ENCODE measurements at regions not wholly inside any gene's neighbourhood (a gene's known extent, or its start where the extent isn't known, plus 50 kb on each side); places are given as distances from the start of the nearest gene placed in this dataset.

DNA sequence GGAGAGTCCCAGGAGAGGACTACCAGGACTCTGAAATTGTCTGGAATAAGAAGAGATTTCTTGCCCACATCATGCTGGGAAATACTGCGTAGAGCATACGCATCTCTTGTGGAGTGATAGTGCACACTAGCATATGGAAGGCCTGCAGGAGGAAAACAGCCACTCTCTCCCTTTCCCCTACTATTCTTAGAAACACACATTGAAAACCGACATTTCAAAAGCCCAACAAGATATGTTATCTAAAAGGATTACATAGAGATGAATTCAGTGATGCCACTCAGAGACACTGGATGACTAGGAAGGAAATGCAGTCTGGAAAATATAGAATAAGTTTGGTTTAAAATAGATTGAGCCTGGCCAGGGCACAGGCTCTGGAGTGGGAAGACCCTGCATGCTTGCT lies 388.7 kb upstream of the NBEA start:
- DNase-seq (ENCODE audit: low read depth) = no peak

- no peak for DNase-seq (ENCODE audit: low read depth)
Observed at GRCh38 chr13:34555988-34556387, 386.1 kb upstream of the NBEA start.

DNA sequence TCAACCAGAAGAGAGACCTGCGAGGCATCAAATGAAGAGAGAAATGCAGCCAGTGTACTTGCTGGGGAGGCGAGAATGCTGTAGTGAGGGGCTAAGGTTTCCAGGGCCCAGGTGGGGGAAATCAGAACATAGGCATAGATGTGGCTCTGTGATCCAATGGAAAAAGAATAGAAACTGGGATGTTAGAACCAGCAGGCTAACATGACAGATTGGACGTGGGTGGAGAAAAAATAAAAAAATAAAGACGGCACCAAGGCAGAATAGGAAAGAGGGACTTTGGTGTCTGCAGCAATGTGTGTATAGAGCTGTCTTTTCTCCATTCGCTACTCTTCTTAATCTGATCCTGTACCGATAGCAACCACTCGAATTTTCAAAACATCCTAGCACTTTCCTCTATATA lies 381.0 kb upstream of the NBEA start:
- DNase-seq (ENCODE audit: low read depth) = no peak

DNA sequence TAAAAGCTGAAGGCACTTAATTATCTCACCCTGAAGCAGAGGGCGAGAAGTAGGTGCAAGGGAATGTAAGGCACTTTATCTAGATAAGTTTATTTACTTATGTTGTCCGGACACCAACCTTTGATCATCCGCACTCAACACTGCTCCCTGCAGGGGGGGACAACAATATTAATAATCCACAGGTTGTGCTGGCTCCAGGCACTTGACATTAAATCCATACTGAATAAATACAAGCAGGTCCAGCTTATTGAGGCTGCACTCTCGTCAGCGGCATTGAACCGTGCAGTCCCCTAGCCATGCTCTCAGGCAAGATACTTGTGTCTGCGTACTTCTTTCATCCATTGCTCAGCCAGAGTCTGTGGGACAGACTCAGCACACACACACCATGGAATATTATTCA lies 374.5 kb upstream of the NBEA start:
- DNase-seq (ENCODE audit: low read depth) = no peak

DNA sequence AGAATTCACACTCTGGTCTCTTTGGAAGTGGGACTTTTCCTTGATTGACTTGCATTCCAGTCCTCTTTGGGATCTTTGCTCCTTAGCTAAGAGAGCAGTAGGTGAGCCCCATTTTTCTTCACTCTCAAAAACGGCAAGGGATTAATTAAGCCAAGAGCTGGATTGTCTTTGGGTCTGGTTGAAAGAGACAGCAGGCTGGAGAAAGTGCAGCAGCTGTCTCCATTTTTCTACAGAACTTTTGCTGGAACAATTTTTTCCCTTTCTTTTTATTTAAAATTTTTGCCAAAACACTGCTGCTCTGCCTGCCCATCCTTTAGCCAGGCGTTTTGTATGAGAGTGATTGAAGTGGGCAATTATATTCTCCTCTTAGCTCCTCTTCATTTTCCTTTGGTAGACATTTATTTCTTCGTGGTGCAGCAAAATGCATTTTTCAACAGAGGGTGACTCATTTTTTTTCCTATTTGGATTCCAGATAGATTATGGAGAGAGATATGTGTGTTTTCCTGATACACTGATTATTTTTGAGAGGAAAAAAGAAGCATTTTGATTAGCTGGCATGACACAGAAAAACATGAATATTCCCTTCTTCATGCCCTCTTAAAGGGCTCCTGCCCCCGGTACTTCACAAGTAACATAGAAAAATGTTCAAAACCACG lies 371.2 kb upstream of the NBEA start:
- no peak for DNase-seq (ENCODE audit: low read depth)

DNA sequence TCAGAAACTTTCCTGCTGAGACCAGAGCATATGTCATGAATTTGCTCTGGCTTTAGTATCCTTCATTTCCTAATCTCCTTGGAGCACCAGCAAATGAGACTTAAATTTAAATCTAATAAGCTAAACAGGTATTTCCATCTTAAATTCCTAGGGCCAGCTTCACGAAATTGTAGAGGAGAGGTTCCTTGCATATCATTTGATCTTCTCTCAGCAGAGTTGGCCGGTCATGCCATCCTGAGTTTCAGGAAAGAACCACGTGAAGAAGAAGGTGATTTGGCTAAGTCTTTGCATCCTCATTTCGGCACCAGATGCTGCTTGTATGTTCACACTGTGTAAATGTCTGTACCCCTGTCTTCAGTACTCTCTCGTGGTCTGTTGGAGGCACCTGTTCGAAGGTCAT lies 370.4 kb upstream of the NBEA start:
- no peak for DNase-seq (ENCODE audit: low read depth)

DNA sequence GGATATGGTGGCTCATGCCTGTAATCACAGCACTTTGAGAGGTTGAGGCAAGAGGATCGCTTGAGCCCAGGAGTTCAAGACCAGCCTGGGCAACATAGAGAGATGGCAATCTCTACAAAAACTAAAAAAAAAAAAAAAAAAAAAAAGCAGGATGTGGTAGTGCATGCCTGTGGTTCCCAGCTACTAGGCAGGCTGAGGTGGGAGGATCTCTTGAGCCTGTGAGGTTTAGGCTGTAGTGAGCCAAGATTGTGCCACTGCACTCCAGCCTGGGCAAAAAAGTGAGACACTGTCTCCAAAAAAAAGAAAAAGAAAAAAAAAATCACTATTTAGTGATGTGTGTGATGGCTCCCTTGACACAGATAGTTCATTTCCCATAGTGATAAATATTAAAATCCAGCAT lies 365.0 kb upstream of the NBEA start:
- no peak for DNase-seq (ENCODE audit: low read depth)

DNA sequence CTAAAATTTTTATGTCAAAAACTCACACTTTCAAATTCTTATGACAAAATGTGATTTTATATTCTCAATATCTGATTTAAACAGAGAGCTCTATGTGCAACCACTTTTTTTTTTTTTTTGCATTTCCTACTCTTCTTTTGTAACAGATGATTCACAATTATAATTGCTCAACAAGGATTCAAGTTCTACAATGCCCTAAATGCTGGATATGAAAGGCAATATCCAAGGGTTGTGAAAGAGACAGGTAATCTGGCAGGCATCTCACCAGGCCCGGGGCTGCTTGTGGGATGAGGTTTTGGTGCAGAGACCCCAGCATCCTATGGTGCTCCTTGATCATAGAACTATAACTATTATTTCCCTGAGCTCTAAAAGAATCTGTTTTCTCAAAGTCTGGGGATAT lies 363.6 kb upstream of the NBEA start:
- no peak for DNase-seq (ENCODE audit: low read depth)

DNA sequence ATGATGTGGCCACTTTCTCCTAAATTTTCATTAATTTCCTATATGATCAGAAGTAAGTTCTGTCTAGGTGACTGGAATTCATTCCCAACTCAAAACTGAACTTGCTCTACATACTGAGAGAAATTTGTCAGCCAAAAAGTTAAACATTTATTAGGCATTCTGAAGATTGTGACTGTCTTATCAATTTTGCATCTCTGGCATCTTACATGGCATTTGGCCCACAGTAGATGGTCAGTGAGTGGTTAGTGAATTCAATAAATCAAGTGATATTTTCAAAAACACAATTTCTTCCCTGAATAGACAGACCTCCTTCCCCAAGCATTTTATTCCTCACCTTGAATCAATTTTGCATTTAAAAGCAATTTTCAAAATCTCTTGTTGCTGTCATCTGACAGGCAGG lies 363.2 kb upstream of the NBEA start:
- no peak for DNase-seq (ENCODE audit: low read depth)

- no peak for DNase-seq (ENCODE audit: low read depth)
Observed at GRCh38 chr13:34583181-34583580, 358.9 kb upstream of the NBEA start.

DNA sequence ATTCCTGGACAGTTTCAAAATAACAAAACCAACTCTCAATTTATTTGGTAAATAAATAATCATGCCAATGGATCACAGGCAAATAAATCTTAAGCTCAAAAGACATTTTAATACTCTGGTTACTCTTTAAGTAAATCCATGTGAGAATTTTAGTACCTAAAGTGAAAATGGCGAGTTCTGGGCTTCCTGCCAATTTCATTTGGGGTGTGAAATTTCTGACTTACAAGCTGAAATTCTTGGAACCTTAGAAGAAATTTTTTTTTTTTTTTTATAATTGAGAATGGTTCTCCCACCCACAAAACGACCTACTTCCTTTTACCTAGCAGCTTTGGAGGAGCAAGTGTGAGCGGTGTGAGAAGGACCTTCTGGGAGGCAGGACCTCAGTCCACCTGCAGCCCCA lies 354.5 kb upstream of the NBEA start:
- no peak for DNase-seq (ENCODE audit: low read depth)

- DNase-seq (ENCODE audit: low read depth) = no peak
Observed at GRCh38 chr13:34588362-34588761, 353.7 kb upstream of the NBEA start.

- DNase-seq (ENCODE audit: low read depth) = no peak
Observed at GRCh38 chr13:34589581-34589980, 352.5 kb upstream of the NBEA start.

DNA sequence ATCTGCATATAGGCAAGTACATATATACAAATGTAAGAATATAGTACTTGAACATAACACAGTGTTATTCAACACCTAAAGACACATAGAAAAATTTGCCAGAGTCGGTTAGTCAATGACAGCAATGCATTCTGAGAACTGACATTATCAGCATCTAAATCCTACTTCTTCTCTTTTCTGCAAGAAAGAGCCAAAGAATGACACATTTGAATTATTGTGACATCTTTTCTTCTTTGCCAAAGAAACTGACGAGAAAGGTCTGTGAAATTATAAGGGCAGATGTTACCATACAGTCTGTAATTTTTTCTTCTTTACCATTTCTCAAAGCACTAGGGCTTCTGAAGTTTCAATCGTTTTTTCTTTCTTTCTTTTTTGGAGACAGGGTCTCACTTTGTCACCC lies 350.9 kb upstream of the NBEA start:
- DNase-seq (ENCODE audit: low read depth) = no peak

- DNase-seq (ENCODE audit: low read depth) = no peak
Observed at GRCh38 chr13:34591900-34592529, 350.1 kb upstream of the NBEA start.

- no peak for DNase-seq (ENCODE audit: low read depth)
Observed at GRCh38 chr13:34593658-34594057, 348.4 kb upstream of the NBEA start.

GRCh38 chr13:34594507-34594906 lies 347.6 kb upstream of the NBEA start:
- DNase-seq (ENCODE audit: low read depth) = no peak

DNA sequence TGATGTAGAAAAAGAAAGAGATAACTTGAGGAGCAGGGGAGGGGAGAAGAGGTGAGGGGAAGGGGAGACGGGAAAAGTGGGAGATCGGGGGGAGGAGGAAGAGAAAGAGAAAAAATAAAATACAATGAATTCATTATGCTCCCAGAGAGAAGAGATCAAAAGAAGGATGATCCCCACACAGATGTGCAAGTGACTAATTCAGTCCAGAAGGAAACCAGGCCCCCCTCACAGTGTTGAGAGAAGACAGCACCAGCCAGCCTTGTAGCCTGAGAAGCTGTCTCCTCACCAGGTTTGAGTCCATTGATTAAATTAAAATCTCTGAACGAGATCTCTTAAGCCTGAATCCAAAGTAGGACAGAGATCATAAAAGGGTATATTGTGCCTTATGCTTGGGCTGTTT lies 333.7 kb upstream of the NBEA start:
- no peak for DNase-seq (ENCODE audit: low read depth)

- no peak for DNase-seq (ENCODE audit: low read depth)
Observed at GRCh38 chr13:34611671-34612070, 330.4 kb upstream of the NBEA start.

- no peak for DNase-seq (ENCODE audit: low read depth)
Observed at GRCh38 chr13:34617473-34618083, 324.5 kb upstream of the NBEA start.

DNA sequence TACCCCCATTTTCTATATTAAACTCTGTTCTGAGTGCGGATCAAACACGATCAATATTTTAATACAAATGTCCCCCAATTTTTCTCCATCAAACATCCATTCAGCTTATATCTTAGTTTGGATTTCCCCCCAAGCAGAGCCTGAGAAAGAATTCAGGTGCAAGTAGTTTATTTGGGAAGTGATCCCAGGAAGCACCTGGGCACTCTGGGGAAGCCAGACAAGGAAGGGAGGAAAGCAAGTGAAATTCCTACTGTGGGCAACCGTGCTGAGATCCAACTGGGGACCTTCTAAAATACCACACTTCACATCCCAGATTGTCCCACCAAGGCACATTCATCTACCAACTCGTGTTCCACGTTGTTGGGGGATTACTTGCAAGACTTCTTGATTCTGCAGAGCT lies 323.4 kb upstream of the NBEA start:
- DNase-seq (ENCODE audit: low read depth) = no peak

DNA sequence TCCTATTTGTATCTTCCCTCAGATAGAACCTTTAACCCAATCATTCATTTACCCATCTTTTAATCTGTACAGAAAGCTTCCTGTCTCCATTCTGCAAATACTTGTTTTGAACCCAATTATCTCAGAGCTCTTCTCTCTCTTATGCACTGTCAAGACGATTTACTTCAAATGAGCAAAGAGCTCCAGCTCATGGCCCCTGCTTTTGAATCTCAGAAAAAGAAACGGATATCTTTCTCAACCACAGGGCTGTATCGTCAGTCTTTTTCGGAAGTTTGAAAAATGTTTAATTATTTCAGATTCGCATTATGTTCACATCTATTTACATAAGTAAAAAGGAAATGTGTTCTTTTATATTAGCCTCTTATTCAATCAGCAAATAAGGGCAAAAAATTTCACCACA lies 322.7 kb upstream of the NBEA start:
- DNase-seq (ENCODE audit: low read depth) = no peak

DNA sequence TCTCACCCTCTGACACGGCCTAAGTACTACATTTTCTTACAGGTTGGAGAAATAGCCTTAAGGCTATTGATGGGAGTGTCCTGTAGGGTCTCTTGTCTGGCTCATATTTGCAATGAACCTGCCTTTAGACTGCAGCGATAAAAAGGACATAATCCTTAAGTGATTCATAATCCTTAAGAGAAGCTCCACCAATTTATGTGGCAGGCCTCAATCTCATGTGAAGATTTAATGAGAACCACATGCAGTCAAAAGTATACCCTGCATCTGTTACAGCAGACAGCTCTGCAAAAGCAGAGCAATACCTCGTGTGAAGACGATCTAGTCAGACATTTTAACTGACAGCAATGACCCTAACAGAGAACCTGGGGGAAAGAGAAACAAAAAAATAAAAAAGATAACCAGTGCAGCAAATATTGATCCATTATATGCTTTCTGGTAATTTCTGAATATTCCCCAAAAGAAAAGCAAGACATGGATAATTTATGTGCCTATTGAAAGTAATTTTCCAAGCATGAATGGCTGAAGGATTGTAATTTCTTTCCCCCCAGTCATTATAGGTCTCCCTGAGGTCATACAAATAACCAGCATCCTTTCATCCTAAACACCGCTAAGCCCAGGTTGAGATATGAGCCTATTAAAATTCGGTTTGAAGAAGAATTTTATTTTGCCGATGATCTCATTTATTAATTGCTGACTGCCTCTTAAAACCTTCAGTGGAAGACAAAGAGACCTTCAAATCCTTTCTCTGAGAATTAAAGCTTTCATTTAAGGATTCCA lies 321.8 kb upstream of the NBEA start:
- DNase-seq (ENCODE audit: low read depth) = no peak

Data from stimulated activated CD8-positive, alpha-beta memory T cell treated with anti-CD3 and anti-CD28 coated beads, Interleukin-7, amount 100 ng/mL, for 24 hours (primary cell).